H1 (cell line): ENCODE measurements at regions not wholly inside any gene's neighbourhood (a gene's known extent, or its start where the extent isn't known, plus 50 kb on each side); places are given as distances from the start of the nearest gene placed in this dataset.

Experiments used
- CTCF ChIA-PET: fragments of 300-600 bp; sonication (Branson Sonifier 250); formaldehyde crosslinking; loops from one replicate; lab custom pipeline; 2021; ENCODE audit not compliant: partially characterized antibody; lab: Charles Lee
- POLR2A ChIA-PET: fragments of 300-600 bp; sonication (Branson Sonifier 250); formaldehyde crosslinking; loops from one replicate; lab custom pipeline; 2021; ENCODE audit warnings: inconsistent platforms; ENCODE audit not compliant: partially characterized antibody; lab: Charles Lee
- DNase-seq, 2 experiments: peaks; one replicate each; pipeline versions ENCODE4 v3.0.0 to v3.0.0-alpha.2; 2010 to 2022; ENCODE audit warnings: low spot score in 2 of 2, low read depth in 1 of 2, mixed read lengths in 1 of 2
- FAIRE-seq: peaks from 2 replicates; lab custom pipeline; 2011; peaks lifted over from hg19 to GRCh38; lab: Jason Lieb, UNC
- H2AFZ ChIP-seq: 2 replicates; pipeline ENCODE4 v1.8.1; 2012; ENCODE audit warnings: low read length, inconsistent platforms
- H2AK5ac ChIP-seq: 2 replicates; pipeline ENCODE4 v1.6.1; 2013; ENCODE audit warnings: low read depth, low read length
- H2BK120ac ChIP-seq: replicated peaks from 2 replicates; pipeline ENCODE3; 2013; ENCODE audit warnings: low read depth, low read length, inconsistent platforms
- H2BK12ac ChIP-seq: 2 replicates; pipeline ENCODE4 v1.6.1; 2013; ENCODE audit warnings: low read depth, low read length
- H2BK15ac ChIP-seq: 2 replicates; pipeline ENCODE4 v1.6.1; 2013; ENCODE audit warnings: low read length
- H2BK20ac ChIP-seq: 2 replicates; pipeline ENCODE4 v1.6.1; 2013; ENCODE audit warnings: low read length
- H2BK5ac ChIP-seq: 2 replicates; pipeline ENCODE4 v1.6.1; 2013; ENCODE audit warnings: low read depth, low read length
- H3K14ac ChIP-seq: 2 replicates; pipeline ENCODE4 v1.6.1; 2013; ENCODE audit warnings: inconsistent platforms; ENCODE audit not compliant: insufficient read length
- H3K18ac ChIP-seq: 2 replicates; pipeline ENCODE4 v1.6.1; 2013; ENCODE audit warnings: low read length; ENCODE audit errors: extremely low read depth
- H3K23ac ChIP-seq: 2 replicates; pipeline ENCODE4 v1.6.1; 2013; ENCODE audit warnings: inconsistent platforms; ENCODE audit not compliant: insufficient read length
- H3K23me2 ChIP-seq: 2 replicates; pipeline ENCODE4 v1.6.1; 2013; ENCODE audit warnings: low read depth, low read length
- H3K27ac ChIP-seq: 2 replicates; pipeline ENCODE4 v1.6.1; 2011; ENCODE audit warnings: low read depth, low read length, inconsistent platforms
- H3K27me3 ChIP-seq, 4 experiments: replicated peaks in 1 of 4; 1 replicate in 1 of 4; 2 replicates in 3 of 4; pipeline versions ENCODE4 v1.6.1 to v1.8.1; 2011 to 2013; ENCODE audit warnings: low read length in 3 of 4, mild to moderate bottlenecking in 3 of 4, inconsistent platforms in 2 of 4, mixed read lengths in 2 of 4, moderate library complexity in 1 of 4; ENCODE audit not compliant: control insufficient read depth in 3 of 4, insufficient read depth in 3 of 4; ENCODE audit errors: extremely low read depth in 1 of 4
- H3K36me3 ChIP-seq, 4 experiments: 2 replicates each; pipeline versions ENCODE4 v1.6.1 to v1.8.1; 2011 to 2013; ENCODE audit warnings: mild to moderate bottlenecking in 4 of 4, low read length in 3 of 4, moderate library complexity in 2 of 4, control low read depth in 1 of 4, inconsistent platforms in 1 of 4; ENCODE audit not compliant: insufficient read depth in 4 of 4, control insufficient read depth in 2 of 4
- H3K4ac ChIP-seq: replicated peaks from 2 replicates; pipeline ENCODE3; 2013; ENCODE audit warnings: low read length, low read depth, mixed read lengths, inconsistent platforms; ENCODE audit not compliant: insufficient read length
- H3K4me1 ChIP-seq, 4 experiments: replicated peaks in 1 of 4; 1 replicate in 1 of 4; 2 replicates in 3 of 4; pipeline versions ENCODE4 v1.6.1 to v1.8.1; 2011 to 2013; ENCODE audit warnings: low read length in 3 of 4, inconsistent platforms in 2 of 4, mixed read lengths in 1 of 4; ENCODE audit not compliant: insufficient read depth in 4 of 4, control insufficient read depth in 3 of 4
- H3K4me2 ChIP-seq, 2 experiments: 2 replicates each; pipeline versions ENCODE4 v1.6.1 to v1.8.1; 2011 to 2013; ENCODE audit warnings: low read depth in 2 of 2, low read length in 2 of 2, control low read depth in 1 of 2, inconsistent platforms in 1 of 2, mild to moderate bottlenecking in 1 of 2; ENCODE audit not compliant: insufficient read depth in 1 of 2
- H3K4me3 ChIP-seq, 4 experiments: fragments of 200-600, 300-600 bp in 1 of 4; sonication (generic), shearing (Covaris generic), sonication (Bioruptor Twin) in 1 of 4; 2 replicates each; pipeline versions ENCODE4 v1.5.1 to v1.8.1; 2011 to 2016; ENCODE audit warnings: low read length in 4 of 4, low read depth in 3 of 4, control low read depth in 2 of 4, inconsistent platforms in 2 of 4, mild to moderate bottlenecking in 2 of 4, mixed read lengths in 1 of 4, moderate library complexity in 1 of 4; ENCODE audit not compliant: insufficient read depth in 2 of 4; ENCODE audit errors: extremely low read depth in 1 of 4
- H3K56ac ChIP-seq: replicated peaks from 2 replicates; pipeline ENCODE3; 2013; ENCODE audit warnings: low read depth, mild to moderate bottlenecking, mixed read lengths, low read length, inconsistent platforms; ENCODE audit not compliant: insufficient read length
- H3K79me1 ChIP-seq: 2 replicates; pipeline ENCODE4 v1.6.1; 2013; ENCODE audit warnings: low read depth, low read length, control low read depth
- H3K79me2 ChIP-seq, 2 experiments: 2 replicates each; pipeline versions ENCODE4 v1.6.1 to v1.8.1; 2012 to 2013; ENCODE audit warnings: low read length in 2 of 2, mild to moderate bottlenecking in 2 of 2, inconsistent platforms in 1 of 2; ENCODE audit not compliant: insufficient read depth in 2 of 2, control insufficient read depth in 1 of 2
- H3K9ac ChIP-seq, 4 experiments: replicated peaks in 1 of 4; 1 replicate in 1 of 4; 2 replicates in 3 of 4; pipeline versions ENCODE4 v1.6.1 to v1.8.1; 2011 to 2013; ENCODE audit warnings: low read depth in 3 of 4, low read length in 3 of 4, control low read depth in 2 of 4, mild to moderate bottlenecking in 2 of 4, moderate library complexity in 2 of 4, inconsistent platforms in 1 of 4; ENCODE audit errors: extremely low read depth in 1 of 4
- H3K9me3 ChIP-seq, 2 experiments: 2 replicates each; pipeline versions ENCODE4 v1.6.1 to v1.8.1; 2012 to 2013; ENCODE audit warnings: mild to moderate bottlenecking in 2 of 2, moderate library complexity in 2 of 2, control low read depth in 1 of 2, inconsistent platforms in 1 of 2, low read depth in 1 of 2, low read length in 1 of 2, mixed read lengths in 1 of 2; ENCODE audit not compliant: insufficient read depth in 2 of 2
- H4K20me1 ChIP-seq, 2 experiments: replicated peaks in 1 of 2; 2 replicates each; pipeline versions ENCODE3 to v1.8.1; 2011 to 2013; ENCODE audit warnings: inconsistent platforms in 2 of 2, low read length in 2 of 2, mild to moderate bottlenecking in 1 of 2; ENCODE audit not compliant: insufficient read depth in 2 of 2, control insufficient read depth in 1 of 2
- H4K5ac ChIP-seq: 2 replicates; pipeline ENCODE4 v1.6.1; 2013; ENCODE audit warnings: low read length, low read depth, mixed read lengths, inconsistent platforms; ENCODE audit not compliant: insufficient read length
- H4K8ac ChIP-seq: 2 replicates; pipeline ENCODE4 v1.8.0; 2013; ENCODE audit warnings: mild to moderate bottlenecking, moderate library complexity, low read length, inconsistent platforms; ENCODE audit not compliant: insufficient read depth; ENCODE audit errors: extremely low read depth
- H4K91ac ChIP-seq: replicated peaks from 2 replicates; pipeline ENCODE3; 2013; ENCODE audit warnings: low read length, mixed read lengths, inconsistent platforms; ENCODE audit not compliant: insufficient read length
- NANOG ChIP-seq: IDR thresholded peaks from 2 replicates; pipeline ENCODE4 v1.6.1; 2011; ENCODE audit warnings: low read length, low read depth, mild to moderate bottlenecking, inconsistent platforms; ENCODE audit not compliant: insufficient read depth, poor library complexity, severe bottlenecking
- WGBS, 2 experiments: shearing (Covaris generic) in 1 of 2; methylation state at CpG; one replicate each; pipeline versions ENCODE4 v1.1.6 to v1.1.7; 2013 to 2015; ENCODE audit warnings: low lambda C conversion rate in 2 of 2, mixed read lengths in 2 of 2, inconsistent platforms in 1 of 2, low coverage in 1 of 2, missing lambda C conversion rate in 1 of 2; ENCODE audit not compliant: insufficient replicate concordance in 2 of 2, insufficient coverage in 1 of 2, insufficient read length in 1 of 2; ENCODE audit errors: extremely low coverage in 1 of 2, missing lambda C conversion rate in 1 of 2; 5-methylcytosine and 5-hydroxymethylcytosine counted together

DNA sequence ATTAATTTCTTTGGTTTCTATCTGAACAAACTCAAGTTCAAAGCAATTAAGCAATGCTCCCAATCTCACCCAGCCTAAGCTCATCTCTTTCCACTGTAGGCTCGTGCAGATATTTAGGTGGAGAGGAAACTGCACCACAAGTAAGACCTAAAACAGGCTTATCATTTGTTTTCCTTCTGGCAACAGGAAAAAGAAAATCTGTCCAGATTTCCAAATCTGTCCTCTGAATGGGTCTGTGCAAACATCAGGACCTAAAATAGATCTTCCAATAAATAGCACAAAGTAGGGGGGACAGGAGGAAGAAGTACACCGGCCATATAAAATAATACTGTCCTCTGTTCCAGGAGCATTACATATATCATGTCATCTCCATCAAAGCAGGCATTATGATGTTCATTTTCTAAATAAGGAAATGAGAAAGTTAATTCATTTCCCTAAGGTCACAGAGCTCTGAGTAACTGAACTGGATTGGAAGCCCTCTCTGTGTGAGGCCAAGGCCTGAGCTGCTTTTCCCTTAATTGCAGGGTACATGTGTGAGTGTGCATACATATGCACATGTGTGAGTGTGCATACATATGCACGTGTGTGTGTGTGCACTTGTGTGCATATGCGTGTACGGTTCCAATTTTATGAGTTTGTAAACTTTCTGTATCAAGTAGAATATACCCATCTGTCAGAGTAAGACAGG, 92.8 kb upstream of the PARD3 start:
- H3K4me1 ChIP-seq, result peaks cover 4 to 13% (median 8%) of the 10 kb centered on the region in 4 experiments; a peak in 4 of 7 replicates
- H3K79me1 ChIP-seq, result no peaks in the 10 kb centered on the region
- no peak overlapping the region for H2AFZ ChIP-seq
- H3K36me3 ChIP-seq, result no peaks in the 10 kb centered on the region
- no peak for FAIRE-seq
- H4K5ac ChIP-seq, result no peak overlapping the region
- H3K9me3 ChIP-seq, result no peaks in the 10 kb centered on the region
- no peak overlapping the region for H2AK5ac ChIP-seq
- WGBS, 2 experiments, result 91% methylated on average over 5 of the region's 5 CpGs; no CpG with 5 or more reads in 1 of the 2 experiments
- no peak overlapping the region for H2BK5ac ChIP-seq
- ChIA-PET POLR2A (interaction anchor here (1.5 kb wide), 1 partner anchor 15 kb away, joined by 4 read pairs; no protein-coding TSS in a partner anchor), CTCF (interaction anchor here (0.6 to 1.7 kb wide), 2 partner anchors 16 to 119 kb away, joined by 3 read pairs; no protein-coding TSS in a partner anchor)
- H3K9ac ChIP-seq, result no peak overlapping the region
- H3K4me3 ChIP-seq, result no peak overlapping the region
- H2BK20ac ChIP-seq, result no peak overlapping the region
- H3K79me2 ChIP-seq, result no peaks in the 10 kb centered on the region
- no peak overlapping the region for H3K27ac ChIP-seq
- no peak for TF ChIP-seq NANOG
- H2BK15ac ChIP-seq, result no peak overlapping the region
- H3K56ac ChIP-seq, result no peak overlapping the region
- no peak overlapping the region; the same call in 1 of the 2 replicates for H2BK12ac ChIP-seq
- no peak overlapping the region for H3K4me2 ChIP-seq
- no peak for DNase-seq
- H4K91ac ChIP-seq, result no peak overlapping the region
- no peak overlapping the region for H4K8ac ChIP-seq
- H4K20me1 ChIP-seq, result no peaks in the 10 kb centered on the region
- no peak overlapping the region for H3K4ac ChIP-seq
- no peak overlapping the region for H3K18ac ChIP-seq
- H3K14ac ChIP-seq, result no peak overlapping the region
- H3K27me3 ChIP-seq, result peaks cover 0 to 2% (median 0%) of the 10 kb centered on the region in 4 experiments; a peak in 1 of 7 replicates
- H2BK120ac ChIP-seq, result no peak overlapping the region
- no peaks in the 10 kb centered on the region for H3K23me2 ChIP-seq
- H3K23ac ChIP-seq, result no peak overlapping the region
